ENCODE measurements at regions not wholly inside any gene's neighbourhood (a gene's known extent, or its start where the extent isn't known, plus 50 kb on each side); places are given as distances from the start of the nearest gene placed in this dataset.

DNA sequence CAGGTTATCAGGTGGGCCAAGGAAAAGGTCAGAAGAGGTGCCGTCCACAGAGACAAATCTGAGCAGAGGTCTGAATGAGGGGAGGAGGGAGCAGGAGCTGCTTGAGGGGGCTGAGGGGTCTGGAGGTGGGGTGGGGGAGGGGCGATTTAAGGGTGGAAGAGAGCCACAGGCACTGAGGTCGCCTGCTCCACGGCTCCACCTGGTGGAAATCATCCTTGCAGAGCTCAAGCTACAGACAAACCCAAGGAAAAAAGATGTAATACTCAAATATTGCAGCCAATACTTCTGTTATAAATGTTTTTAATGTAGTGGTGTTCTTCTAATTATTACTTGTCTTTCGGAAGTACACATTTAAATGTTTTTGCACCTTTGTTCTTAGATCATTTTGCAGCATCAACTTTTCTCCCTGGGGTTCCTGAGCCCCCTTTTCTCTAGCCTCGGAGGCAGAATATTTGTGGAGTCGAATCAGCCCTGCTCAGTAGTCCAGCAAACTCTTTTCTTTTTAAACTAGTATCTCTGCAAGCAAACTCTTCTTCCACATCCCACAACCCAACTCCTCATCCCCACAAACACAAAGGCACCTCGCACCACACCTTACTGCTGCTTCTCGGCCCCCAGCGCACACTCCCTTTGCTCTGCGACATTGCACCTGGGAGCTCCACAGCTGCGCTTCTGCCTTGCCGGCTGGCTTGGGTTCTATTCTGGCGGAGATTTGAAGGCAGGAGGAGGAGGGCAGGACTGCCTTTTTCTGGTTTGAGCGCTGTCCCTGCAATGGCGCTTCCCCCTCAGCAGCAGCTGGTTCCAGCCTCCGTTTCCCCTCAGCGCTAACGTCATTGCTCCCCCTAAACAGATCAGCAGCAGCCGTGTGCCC is 51.0 kb upstream of the TFAP2A start:
- DNase-seq (ENCODE audit: low spot score) = peak; percentile 23

All from cerebellar cortex (tissue), 1 donor.